ENCODE measurements at regions not wholly inside any gene's neighbourhood (a gene's known extent, or its start where the extent isn't known, plus 50 kb on each side); places are given as distances from the start of the nearest gene placed in this dataset.

DNA sequence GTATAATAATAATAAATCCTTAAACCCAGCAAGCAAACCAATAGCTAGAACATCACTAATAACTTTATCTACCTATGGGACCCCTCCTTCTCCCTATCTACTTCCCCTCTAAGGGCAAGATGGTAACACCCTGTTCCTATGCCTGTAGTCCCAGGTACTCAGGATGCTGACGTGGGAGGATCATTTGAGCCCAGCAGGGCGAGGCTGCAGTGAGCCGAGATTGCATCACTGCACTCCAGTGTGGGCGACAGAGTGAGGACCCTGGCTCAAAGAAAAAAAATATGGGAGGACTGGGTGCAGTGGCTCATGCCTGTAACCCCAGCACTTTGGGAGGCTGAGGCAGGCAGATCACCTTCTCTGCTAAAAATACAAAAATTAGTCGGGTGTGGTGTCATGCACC, 143.1 kb upstream of the SLC45A1 start:
- no peaks in the 10 kb centered on the region for H3K36me3 ChIP-seq (ENCODE audit: control insufficient read depth, insufficient read depth, low read length)
- no peak overlapping the region for H2BK120ac ChIP-seq (ENCODE audit: low read depth, low read length)
- peaks cover 8% of the 10 kb centered on the region for H3K9me3 ChIP-seq (ENCODE audit: control insufficient read depth, insufficient read depth, low read length)
- no peak overlapping the region for H3K4me2 ChIP-seq (ENCODE audit: low read depth, low read length)
- peaks cover 7% of the 10 kb centered on the region for H3K4me1 ChIP-seq (ENCODE audit: control insufficient read depth, insufficient read depth, low read length)
- H3K9ac ChIP-seq (ENCODE audit: low read depth, low read length) = no peak overlapping the region
- H3K14ac ChIP-seq (replicated peaks; ENCODE audit: low read depth, low read length) = no peak overlapping the region
- H2AFZ ChIP-seq (replicated peaks; ENCODE audit: low read length, poor library complexity) = no peak overlapping the region
- H3K9me1 ChIP-seq (ENCODE audit: insufficient read depth, low read length) = peaks cover 8% of the 10 kb centered on the region
- TF ChIP-seq SMC3 (IDR thresholded peaks at IDR 0.05; ENCODE audit: low read depth, low read length) (no peak), CEBPB (IDR thresholded peaks at IDR 0.05; ENCODE audit: low read depth, low read length) (0 out of 2 replicates have a peak, but pooled peaks have one; percentile 8)
- no peak overlapping the region for H2BK20ac ChIP-seq (ENCODE audit: low read depth, low read length)
- no peak overlapping the region for H2AK9ac ChIP-seq (replicated peaks; ENCODE audit: low read depth, low read length, poor library complexity)
- in situ Hi-C loops (cut with MboI; ENCODE audit: low sequenced_read_pairs) = no loop called here
- dilution Hi-C loops (cut with HindIII; ENCODE audit: low sequenced_read_pairs, unreplicated experiment) = no loop called here
- H2BK15ac ChIP-seq (ENCODE audit: low read depth, low read length) = no peak overlapping the region
- no peak overlapping the region for H4K5ac ChIP-seq (ENCODE audit: low read depth, low read length)
- no peaks in the 10 kb centered on the region for H4K20me1 ChIP-seq (ENCODE audit: insufficient read depth, low read length)
- H3K27ac ChIP-seq (ENCODE audit: insufficient read depth, low read length) = no peak overlapping the region
- H4K91ac ChIP-seq (ENCODE audit: insufficient read depth, low read depth, low read length) = no peak overlapping the region
- BruUV-seq (replicated peaks) = no TSS peak
- DNase-seq = no peak
- no peaks in the 10 kb centered on the region for H3K79me1 ChIP-seq (ENCODE audit: low read depth in 1 of 2, low read length in 2 of 2)
- intact Hi-C loops (cut with micrococcal nuclease) = no loop called here
- H2BK5ac ChIP-seq (ENCODE audit: low read depth, low read length, poor library complexity, severe bottlenecking) = no peak overlapping the region
- no peak for ATAC-seq (ENCODE audit: low read depth)
- ChIA-PET POLR2A (ENCODE audit: unreplicated experiment) (no interaction called here), CTCF (no interaction called here)
- H3K4ac ChIP-seq (ENCODE audit: low read depth, low read length) = no peak overlapping the region
- H2AK5ac ChIP-seq (ENCODE audit: low read depth, low read length) = no peak overlapping the region
- H3K18ac ChIP-seq (ENCODE audit: low read depth, low read length) = no peak overlapping the region
- no peak overlapping the region for H3K23ac ChIP-seq (ENCODE audit: low read depth, low read length)
- H3K4me3 ChIP-seq (ENCODE audit: insufficient read depth, low read depth, low read length) = no peak overlapping the region
- H3K56ac ChIP-seq (ENCODE audit: extremely low read depth, insufficient read depth, low read length) = no peak overlapping the region
- WGBS, 2 experiments (ENCODE audit: extremely low coverage in 2 of 2, insufficient read length in 1 of 2) = no CpG with 5 or more reads among the region's 5 CpGs
- no peak overlapping the region for H4K8ac ChIP-seq (ENCODE audit: low read depth in 2 of 2, low read length in 2 of 2)
- H3K27me3 ChIP-seq (ENCODE audit: control insufficient read depth, insufficient read depth, low read length) = no peaks in the 10 kb centered on the region
